GM13977 (cell line): ENCODE measurements at regions not wholly inside any gene's neighbourhood (a gene's known extent, or its start where the extent isn't known, plus 50 kb on each side); places are given as distances from the start of the nearest gene placed in this dataset.

ENCODE experiments used
- DNase-seq: peaks from one replicate; pipeline ENCODE4 v3.0.0; 2012; ENCODE audit warnings: low spot score
- CTCF ChIP-seq: IDR thresholded peaks from 2 replicates; pipeline ENCODE4 v1.5.1; 2012; ENCODE audit warnings: mild to moderate bottlenecking, control low read depth; ENCODE audit not compliant: insufficient read depth; ENCODE audit errors: extremely low read depth, missing control alignments
- in situ Hi-C: fragments of 300-500 bp; cut with MboI; formaldehyde crosslinking; loops from one replicate; pipeline ENCODE4 v1.12.0; 2022; ENCODE audit warnings: low sequenced_read_pairs, low pct_unique_long_range_greater_than_20kb, mixed read lengths, inconsistent platforms; ENCODE audit not compliant: unreplicated experiment

GRCh38 chr2:236755278-236755840 is 185.7 kb downstream of the ACKR3 start:
- in situ Hi-C loops = no loop called here
- DNase-seq = no peak
- no peak for TF ChIP-seq CTCF

- TF ChIP-seq CTCF = no peak
- DNase-seq = no peak
- in situ Hi-C loops = no loop called here
Observed at GRCh38 chr2:236758406-236758805, 188.8 kb downstream of the ACKR3 start.

- no peak for DNase-seq
- in situ Hi-C loops = no loop called here
- no peak for TF ChIP-seq CTCF
Observed at GRCh38 chr2:236760246-236760645, 190.6 kb downstream of the ACKR3 start.

GRCh38 chr2:236761358-236761757 is 191.7 kb downstream of the ACKR3 start:
- DNase-seq = no peak
- in situ Hi-C loops = no loop called here
- no peak for TF ChIP-seq CTCF

GRCh38 chr2:236762628-236763027 is 193.0 kb downstream of the ACKR3 start:
- no peak for TF ChIP-seq CTCF

GRCh38 chr2:236763857-236764256 is 194.2 kb downstream of the ACKR3 start:
- no peak for TF ChIP-seq CTCF
- in situ Hi-C loops = no loop called here
- no peak for DNase-seq

More at GRCh38 chr2:236762628-236763027, 193.0 kb downstream of the ACKR3 start:
- in situ Hi-C loops = no loop called here
- no peak for DNase-seq

- in situ Hi-C loops = no loop called here
- DNase-seq = no peak
- TF ChIP-seq CTCF = no peak
Observed at GRCh38 chr2:236764716-236765115, 195.1 kb downstream of the ACKR3 start.
